ENCODE measurements at regions not wholly inside any gene's neighbourhood (a gene's known extent, or its start where the extent isn't known, plus 50 kb on each side); places are given as distances from the start of the nearest gene placed in this dataset.

DNA sequence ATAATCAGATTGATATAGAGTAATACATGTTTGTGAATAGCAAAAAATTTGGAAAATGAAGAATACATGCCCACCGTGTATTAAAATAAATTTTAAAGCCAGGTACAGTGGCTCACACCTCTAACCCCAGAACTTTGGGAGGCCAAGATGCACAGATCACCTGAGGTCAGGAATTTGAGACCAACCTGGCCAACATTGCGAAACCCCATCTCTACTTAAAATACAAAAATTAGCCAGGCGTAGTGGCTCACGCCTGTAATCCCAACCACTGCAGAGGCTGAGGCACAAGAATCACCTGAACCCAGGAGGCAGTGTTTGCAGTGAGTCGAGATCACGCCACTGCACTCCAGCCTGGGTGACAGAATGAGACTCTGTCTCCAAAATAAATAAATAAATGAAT lies 266.3 kb downstream of the SI start:
- no peak overlapping the region for H3K4me3 ChIP-seq (ENCODE audit: low read depth, low read length)
- POLR2A ChIA-PET, result no interaction called here
- H3K36me3 ChIP-seq (ENCODE audit: control insufficient read depth in 2 of 2, insufficient read depth in 1 of 2, low read length in 2 of 2), result no peaks in the 10 kb centered on the region
- no peak overlapping the region for H3K27ac ChIP-seq (ENCODE audit: extremely low read depth, low read depth, low read length)
- no peaks in the 10 kb centered on the region for H3K4me1 ChIP-seq (ENCODE audit: control insufficient read depth, insufficient read depth, low read length)
- no peak for TF ChIP-seq ZBTB17 (tag by site-specific recombination; IDR thresholded peaks at IDR 0.05)
- no peak for TF ChIP-seq ZNF585B (tag by site-specific recombination; IDR thresholded peaks at IDR 0.05)
- no peak for TF ChIP-seq ZNF610 (tag by site-specific recombination; IDR thresholded peaks at IDR 0.05; ENCODE audit: borderline replicate concordance)
- no peak for TF ChIP-seq ZNF169 (tag by site-specific recombination; IDR thresholded peaks at IDR 0.05)
- TF ChIP-seq ZNF37A (tag by site-specific recombination; IDR thresholded peaks at IDR 0.05), result no peak
- no peak for TF ChIP-seq YY1 (tag by site-specific recombination; IDR thresholded peaks at IDR 0.05)
- TF ChIP-seq ZNF138 (tag by site-specific recombination; IDR thresholded peaks at IDR 0.05; ENCODE audit: borderline replicate concordance), result no peak
- no peak for TF ChIP-seq MEIS1 (CRISPR knock-in tag; IDR thresholded peaks at IDR 0.05; ENCODE audit: borderline replicate concordance)
- no peak for TF ChIP-seq ZNF571 (tag by site-specific recombination; IDR thresholded peaks at IDR 0.05)
- no peak for TF ChIP-seq ZNF248 (tag by site-specific recombination; IDR thresholded peaks at IDR 0.05)
- no peak for TF ChIP-seq PATZ1 (tag by site-specific recombination; IDR thresholded peaks at IDR 0.05)
- TF ChIP-seq ZNF791 (tag by site-specific recombination; IDR thresholded peaks at IDR 0.05), result no peak
- TF ChIP-seq ZNF133 (tag by site-specific recombination; IDR thresholded peaks at IDR 0.05), result no peak
- no peak for TF ChIP-seq ZNF792 (tag by site-specific recombination; IDR thresholded peaks at IDR 0.05)
- no peak for TF ChIP-seq ZBTB11 (tag by site-specific recombination; conservative IDR thresholded peaks at IDR 0.05; ENCODE audit: low read depth)
- no peak for TF ChIP-seq ZNF362 (tag by site-specific recombination; IDR thresholded peaks at IDR 0.05)
- no peak for TF ChIP-seq ZNF112 (tag by site-specific recombination; IDR thresholded peaks at IDR 0.05)
- no peak for TF ChIP-seq ZNF654 (tag by site-specific recombination; IDR thresholded peaks at IDR 0.05; ENCODE audit: low read depth)
- CTCF ChIA-PET, result no interaction called here
- no peaks in the 10 kb centered on the region for H3K9me3 ChIP-seq (ENCODE audit: control insufficient read depth, insufficient read depth, low read depth, low read length)

- Histone ChIP-seq H3K4me1 (ENCODE audit: control insufficient read depth, insufficient read depth, low read length) (no peaks in the 10 kb centered on the region), H3K4me3 (ENCODE audit: low read depth, low read length) (no peak overlapping the region), H3K36me3 (ENCODE audit: control insufficient read depth in 2 of 2, insufficient read depth in 1 of 2, low read length in 2 of 2) (no peaks in the 10 kb centered on the region), H3K9me3 (ENCODE audit: control insufficient read depth, insufficient read depth, low read depth, low read length) (no peaks in the 10 kb centered on the region), H3K27ac (ENCODE audit: extremely low read depth, low read depth, low read length) (no peak overlapping the region)
- ChIA-PET CTCF (no interaction called here), POLR2A (no interaction called here)
- TF ChIP-seq SP7 (tag by site-specific recombination; IDR thresholded peaks at IDR 0.05) (no peak), ZNF274 (IDR thresholded peaks at IDR 0.05; ENCODE audit: low read length) (no peak), ZNF274 (tag by site-specific recombination; IDR thresholded peaks at IDR 0.05; ENCODE audit: borderline replicate concordance) (no peak), ZNF148 (tag by site-specific recombination; IDR thresholded peaks at IDR 0.05; ENCODE audit: borderline replicate concordance) (no peak), ZFP3 (tag by site-specific recombination; IDR thresholded peaks at IDR 0.05; ENCODE audit: low read depth) (no peak), ZNF692 (tag by site-specific recombination; IDR thresholded peaks at IDR 0.05) (no peak), ZNF341 (tag by site-specific recombination; IDR thresholded peaks at IDR 0.05; ENCODE audit: low read depth) (no peak)
- TF ChIP-seq, protein P1, sequence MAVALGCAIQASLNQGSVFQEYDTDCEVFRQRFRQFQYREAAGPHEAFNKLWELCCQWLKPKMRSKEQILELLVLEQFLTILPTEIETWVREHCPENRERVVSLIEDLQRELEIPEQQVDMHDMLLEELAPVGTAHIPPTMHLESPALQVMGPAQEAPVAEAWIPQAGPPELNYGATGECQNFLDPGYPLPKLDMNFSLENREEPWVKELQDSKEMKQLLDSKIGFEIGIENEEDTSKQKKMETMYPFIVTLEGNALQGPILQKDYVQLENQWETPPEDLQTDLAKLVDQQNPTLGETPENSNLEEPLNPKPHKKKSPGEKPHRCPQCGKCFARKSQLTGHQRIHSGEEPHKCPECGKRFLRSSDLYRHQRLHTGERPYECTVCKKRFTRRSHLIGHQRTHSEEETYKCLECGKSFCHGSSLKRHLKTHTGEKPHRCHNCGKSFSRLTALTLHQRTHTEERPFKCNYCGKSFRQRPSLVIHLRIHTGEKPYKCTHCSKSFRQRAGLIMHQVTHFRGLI (tag by site-specific recombination; IDR thresholded peaks at IDR 0.05), result no peak
Observed at GRCh38 chr3:164806188-164806587, 272.1 kb downstream of the SI start.

Measured in HEK293 (cell line).